Skeletal muscle satellite cell (primary cell): ENCODE measurements at regions not wholly inside any gene's neighbourhood (a gene's known extent, or its start where the extent isn't known, plus 50 kb on each side); places are given as distances from the start of the nearest gene placed in this dataset.
"Not testable (repeated sequence)": the region's sequence is repeated elsewhere in the genome, so short reads cannot be mapped to it uniquely, and the experiment has no call there.

Experiments
- H3K27me3 ChIP-seq: 2 replicates; pipeline ENCODE4 v1.7.0; 2013; ENCODE audit warnings: low read length; ENCODE audit not compliant: control insufficient read depth, insufficient read depth
- H3K36me3 ChIP-seq: 2 replicates; pipeline ENCODE4 v1.7.0; 2013; ENCODE audit warnings: mild to moderate bottlenecking, control low read depth, low read length; ENCODE audit not compliant: insufficient read depth
- H3K4me1 ChIP-seq: 2 replicates; pipeline ENCODE4 v1.7.0; 2013; ENCODE audit warnings: low read length; ENCODE audit not compliant: control insufficient read depth, insufficient read depth
- H3K4me2 ChIP-seq: 2 replicates; pipeline ENCODE4 v1.7.0; 2013; ENCODE audit warnings: mild to moderate bottlenecking, low read length
- H3K4me3 ChIP-seq: 2 replicates; pipeline ENCODE4 v1.7.0; 2013; ENCODE audit warnings: low read length
- H3K9ac ChIP-seq: 2 replicates; pipeline ENCODE4 v1.7.0; 2013; ENCODE audit warnings: mild to moderate bottlenecking, low read depth, low read length, moderate library complexity
- H3K9me3 ChIP-seq: replicated peaks from 2 replicates; pipeline ENCODE4 v1.7.0; 2013; ENCODE audit warnings: mild to moderate bottlenecking, control low read depth, low read length

DNA sequence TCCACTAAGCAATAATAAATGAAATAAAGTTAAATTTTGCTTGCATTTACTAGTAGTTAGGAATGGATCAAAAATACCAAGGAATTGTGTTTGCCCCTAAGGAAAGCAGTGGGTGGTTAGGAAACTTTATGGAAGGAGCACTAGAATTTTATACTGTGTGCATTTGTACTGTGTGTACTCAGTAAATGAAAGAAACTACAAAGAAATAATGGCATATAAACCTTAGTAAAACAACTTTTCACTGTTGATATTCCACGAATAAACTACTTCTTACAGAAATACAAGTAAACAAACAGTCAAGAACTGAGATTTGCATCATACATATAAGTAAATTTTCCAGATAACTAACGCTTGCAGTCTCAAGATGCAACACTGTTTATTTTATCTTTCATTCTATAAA, 103.7 kb upstream of the PARP8 start:
- Histone ChIP-seq H3K4me2 (no peak overlapping the region), H3K27me3 (no peaks in the 10 kb centered on the region), H3K4me3 (no peak overlapping the region), H3K36me3 (no peaks in the 10 kb centered on the region), H3K9me3 (no peaks in the 10 kb centered on the region), H3K4me1 (no peaks in the 10 kb centered on the region), H3K9ac (no peak overlapping the region)

DNA sequence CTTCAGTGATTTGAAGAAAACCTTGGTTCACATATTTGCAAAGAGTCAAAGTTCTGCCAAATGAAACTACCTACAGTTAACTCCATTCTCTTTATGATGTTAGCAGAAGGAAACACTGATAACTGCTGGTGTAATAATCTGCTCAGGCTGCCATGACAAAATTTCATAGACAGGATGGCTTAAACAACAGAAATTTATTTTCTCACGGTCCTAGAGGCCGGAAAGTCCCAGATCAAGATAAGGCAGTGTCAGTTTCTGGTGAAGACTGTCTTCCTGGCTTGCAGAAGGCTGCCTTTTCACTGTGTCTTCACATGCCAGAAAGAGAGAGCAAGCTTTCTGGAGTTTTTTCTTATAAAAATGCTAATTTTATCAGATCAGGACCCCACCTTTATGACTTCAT, 102.4 kb upstream of the PARP8 start:
- Histone ChIP-seq H3K4me1 (no peaks in the 10 kb centered on the region), H3K36me3 (no peaks in the 10 kb centered on the region), H3K9me3 (no peaks in the 10 kb centered on the region), H3K9ac (no peak overlapping the region), H3K4me2 (no peak overlapping the region), H3K4me3 (no peak overlapping the region), H3K27me3 (no peaks in the 10 kb centered on the region)

DNA sequence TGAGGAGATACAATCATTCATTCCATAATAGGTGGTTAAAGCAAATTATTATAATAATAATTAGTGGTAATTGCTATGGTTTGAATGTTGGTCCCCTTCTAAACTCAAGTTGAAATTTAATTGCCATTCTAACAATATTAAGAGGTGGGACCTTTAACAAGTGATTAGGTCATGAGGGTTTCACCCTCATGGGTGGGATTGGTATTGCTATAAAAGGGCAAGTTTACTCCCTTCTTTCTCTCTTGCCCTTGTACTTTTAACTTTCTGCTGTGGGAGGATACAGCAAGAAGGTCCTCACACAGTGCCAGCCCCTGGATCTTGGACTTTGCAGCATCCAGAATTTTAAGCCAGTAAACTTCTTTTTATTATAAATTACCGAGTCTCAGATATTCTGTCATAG, 101.9 kb upstream of the PARP8 start:
- no peak overlapping the region for H3K4me3 ChIP-seq
- no peaks in the 10 kb centered on the region for H3K36me3 ChIP-seq
- no peaks in the 10 kb centered on the region for H3K9me3 ChIP-seq
- no peak overlapping the region for H3K4me2 ChIP-seq
- H3K4me1 ChIP-seq, result no peaks in the 10 kb centered on the region
- H3K27me3 ChIP-seq, result no peaks in the 10 kb centered on the region
- no peak overlapping the region for H3K9ac ChIP-seq

DNA sequence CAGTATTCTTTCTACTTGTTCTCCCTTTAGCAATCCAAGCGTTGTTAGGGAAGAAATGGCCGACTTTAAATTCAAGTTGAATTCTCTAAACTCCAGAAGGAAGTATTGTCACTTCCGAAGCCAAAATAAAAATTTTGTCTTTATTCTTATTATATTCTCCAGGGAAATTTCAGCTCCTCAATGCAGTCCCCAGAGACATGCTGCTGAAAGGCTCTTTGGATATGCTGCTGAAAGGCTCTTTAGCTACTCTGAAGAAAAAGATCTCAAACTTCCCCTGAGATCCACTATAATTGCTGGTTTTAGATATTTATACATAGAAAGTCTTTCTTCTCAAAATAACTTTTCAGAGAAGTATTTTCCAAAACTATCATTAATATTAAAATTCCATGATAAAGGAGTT, 92.3 kb upstream of the PARP8 start:
- H3K27me3 ChIP-seq, result no peaks in the 10 kb centered on the region
- no peak overlapping the region for H3K9ac ChIP-seq
- no peaks in the 10 kb centered on the region for H3K4me1 ChIP-seq
- no peaks in the 10 kb centered on the region for H3K9me3 ChIP-seq
- H3K4me2 ChIP-seq, result no peak overlapping the region
- H3K36me3 ChIP-seq, result no peaks in the 10 kb centered on the region
- no peak overlapping the region for H3K4me3 ChIP-seq

DNA sequence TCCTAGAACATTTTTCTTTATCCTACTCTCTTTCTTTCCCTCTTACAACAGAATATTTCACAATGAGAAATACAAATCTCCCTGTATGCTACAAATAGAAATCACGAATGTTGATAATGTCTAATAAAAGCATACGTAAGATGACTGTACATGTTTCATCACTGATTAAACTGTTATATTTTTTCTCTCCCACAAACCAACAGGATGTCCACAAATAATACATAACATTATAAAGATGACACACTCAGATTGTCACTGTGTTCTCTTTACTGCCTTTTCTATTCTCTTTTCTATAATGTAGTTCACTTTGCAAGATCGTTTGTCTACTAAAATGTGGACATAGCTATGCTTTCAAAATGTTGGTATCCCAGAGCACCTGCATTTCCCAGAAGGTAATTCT, 90.7 kb upstream of the PARP8 start:
- Histone ChIP-seq H3K27me3 (no peaks in the 10 kb centered on the region), H3K4me1 (no peaks in the 10 kb centered on the region), H3K36me3 (no peaks in the 10 kb centered on the region), H3K4me2 (no peak overlapping the region), H3K9me3 (no peaks in the 10 kb centered on the region), H3K9ac (no peak overlapping the region), H3K4me3 (no peak overlapping the region)

DNA sequence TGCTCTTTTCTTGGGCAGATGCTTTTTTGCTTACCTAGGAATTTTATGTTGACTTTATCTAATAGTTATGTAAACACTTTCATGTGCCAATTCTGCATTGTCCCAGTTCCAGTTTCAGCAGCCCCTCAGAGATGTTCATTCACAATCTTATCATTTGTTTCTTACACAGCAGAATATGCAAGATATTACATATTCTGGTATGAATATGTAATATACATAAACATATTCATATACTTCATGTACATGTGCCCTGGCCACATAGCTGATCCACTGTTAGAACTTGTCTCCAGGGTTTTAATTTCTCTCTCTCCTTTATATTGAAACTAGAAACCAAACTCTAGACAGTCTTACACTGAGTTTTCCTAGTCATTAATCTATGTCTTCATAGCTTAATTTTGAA, 90.2 kb upstream of the PARP8 start:
- Histone ChIP-seq H3K36me3 (no peaks in the 10 kb centered on the region), H3K9ac (no peak overlapping the region), H3K4me1 (no peaks in the 10 kb centered on the region), H3K4me2 (no peak overlapping the region), H3K9me3 (no peaks in the 10 kb centered on the region), H3K4me3 (no peak overlapping the region), H3K27me3 (no peaks in the 10 kb centered on the region)

DNA sequence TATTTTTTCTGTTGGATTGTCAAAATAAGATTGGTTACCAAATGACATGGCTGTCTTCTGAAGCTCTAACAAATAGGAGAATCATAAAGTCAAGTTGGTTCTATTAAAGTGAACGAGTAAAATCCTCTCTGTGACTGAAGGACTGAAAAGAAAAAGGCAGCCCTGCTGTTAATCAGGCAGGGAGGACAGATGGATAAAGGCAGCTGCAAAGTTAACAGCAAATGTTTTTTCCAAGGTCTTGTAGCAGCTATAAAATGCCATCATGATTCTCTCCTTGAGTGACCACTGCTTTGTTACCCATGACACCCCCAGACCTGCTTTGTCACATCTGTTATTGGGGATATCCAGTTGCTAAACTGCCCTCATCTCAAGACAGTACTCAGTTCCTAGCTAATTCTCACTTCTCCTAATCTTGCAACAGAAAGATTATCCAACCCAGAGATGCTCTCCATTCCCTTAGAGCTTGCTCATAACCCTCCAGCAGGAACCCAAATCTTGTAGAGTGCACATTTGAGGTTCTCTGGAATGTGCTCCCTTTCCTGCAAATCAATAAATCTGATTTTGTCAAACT, 89.7 kb upstream of the PARP8 start:
- Histone ChIP-seq H3K9me3 (no peaks in the 10 kb centered on the region), H3K4me1 (no peaks in the 10 kb centered on the region), H3K36me3 (no peaks in the 10 kb centered on the region), H3K9ac (no peak overlapping the region), H3K4me2 (no peak overlapping the region), H3K4me3 (no peak overlapping the region), H3K27me3 (no peaks in the 10 kb centered on the region)

DNA sequence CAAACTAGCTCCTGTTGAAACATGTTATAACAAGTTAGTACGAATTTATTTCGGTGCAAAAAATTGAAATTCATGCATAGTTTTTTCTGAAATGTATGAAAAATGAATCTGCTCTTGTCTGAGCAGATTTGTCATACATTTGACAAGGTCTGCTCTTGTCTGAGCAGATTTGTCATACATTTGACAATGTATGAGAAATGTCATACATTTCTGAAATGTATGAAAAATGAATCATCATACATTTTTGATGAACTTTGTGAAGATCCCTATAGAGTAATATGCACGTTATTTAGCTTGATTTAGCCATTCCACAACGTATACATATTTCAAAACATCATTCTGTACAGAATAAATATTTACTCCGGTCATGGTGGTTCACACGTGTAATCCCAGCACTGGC, 85.9 kb upstream of the PARP8 start:
- Histone ChIP-seq H3K9me3 (no peaks in the 10 kb centered on the region), H3K4me1 (no peaks in the 10 kb centered on the region), H3K4me3 (no peak overlapping the region), H3K36me3 (no peaks in the 10 kb centered on the region), H3K4me2 (no peak overlapping the region), H3K9ac (no peak overlapping the region), H3K27me3 (no peaks in the 10 kb centered on the region)

DNA sequence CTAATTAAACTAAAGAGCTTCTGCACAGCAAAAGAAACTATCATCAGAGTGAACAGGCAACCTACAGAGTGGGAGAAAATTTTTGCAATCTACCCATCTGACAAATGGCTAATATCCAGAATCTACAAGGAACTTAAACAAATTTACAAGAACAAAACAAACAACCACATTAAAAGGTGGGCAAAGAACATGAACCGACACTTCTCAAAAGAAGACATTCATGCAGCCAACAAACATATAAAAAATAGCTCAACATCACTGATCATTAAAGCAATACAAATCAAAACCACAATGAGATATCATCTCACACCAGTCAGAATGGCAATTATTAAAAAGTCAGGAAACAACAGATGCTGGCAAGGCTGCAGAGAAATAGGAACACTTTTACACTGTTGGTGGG, 84.6 kb upstream of the PARP8 start:
- H3K4me1 ChIP-seq, H3K36me3 ChIP-seq, H3K27me3 ChIP-seq, H3K4me3 ChIP-seq, H3K9ac ChIP-seq, H3K9me3 ChIP-seq, H3K4me2 ChIP-seq: not testable (repeated sequence)

DNA sequence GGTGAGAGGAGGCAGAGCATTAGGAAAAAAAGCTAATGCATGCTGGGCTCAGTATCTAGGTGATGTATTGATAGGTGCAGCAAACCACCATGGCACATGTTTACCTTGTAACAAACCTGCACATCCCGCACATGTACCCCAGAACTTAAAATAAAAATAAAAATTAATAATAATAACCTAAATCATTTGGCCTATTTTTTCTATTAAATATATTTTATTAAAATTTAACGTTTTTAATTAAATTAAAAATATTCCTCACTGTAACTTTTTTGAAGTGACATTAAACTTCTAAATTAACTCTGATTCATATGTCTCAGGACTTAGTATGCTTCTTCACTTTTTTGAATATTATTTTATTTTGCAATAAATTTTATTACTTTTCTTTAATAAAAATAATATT, 83.7 kb upstream of the PARP8 start:
- Histone ChIP-seq H3K4me3 (no peak overlapping the region), H3K27me3 (no peaks in the 10 kb centered on the region), H3K4me2 (no peak overlapping the region), H3K4me1 (no peaks in the 10 kb centered on the region), H3K36me3 (no peaks in the 10 kb centered on the region), H3K9ac (no peak overlapping the region), H3K9me3 (no peaks in the 10 kb centered on the region)

DNA sequence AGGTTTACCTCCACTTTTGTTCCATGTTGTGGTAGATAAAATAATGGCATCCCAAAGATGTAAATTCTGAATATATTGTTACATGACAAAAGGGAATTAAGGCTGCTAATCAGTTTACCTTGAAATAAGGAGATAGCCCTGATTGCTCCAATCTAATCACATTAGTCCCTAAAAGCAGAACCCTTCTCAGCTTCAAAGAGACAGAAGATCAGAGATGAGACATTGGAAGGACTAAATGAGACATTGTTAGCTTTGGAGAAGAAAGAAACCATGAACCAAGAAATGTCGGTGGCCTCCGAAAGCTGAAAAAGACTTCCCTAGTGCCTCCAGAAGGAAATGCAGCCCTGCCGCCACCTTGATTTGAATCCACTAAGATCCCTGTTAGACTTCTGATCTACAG, 82.8 kb upstream of the PARP8 start:
- Histone ChIP-seq H3K9ac (no peak overlapping the region), H3K4me3 (no peak overlapping the region), H3K4me2 (no peak overlapping the region), H3K4me1 (no peaks in the 10 kb centered on the region), H3K9me3 (no peaks in the 10 kb centered on the region), H3K36me3 (no peaks in the 10 kb centered on the region), H3K27me3 (no peaks in the 10 kb centered on the region)

DNA sequence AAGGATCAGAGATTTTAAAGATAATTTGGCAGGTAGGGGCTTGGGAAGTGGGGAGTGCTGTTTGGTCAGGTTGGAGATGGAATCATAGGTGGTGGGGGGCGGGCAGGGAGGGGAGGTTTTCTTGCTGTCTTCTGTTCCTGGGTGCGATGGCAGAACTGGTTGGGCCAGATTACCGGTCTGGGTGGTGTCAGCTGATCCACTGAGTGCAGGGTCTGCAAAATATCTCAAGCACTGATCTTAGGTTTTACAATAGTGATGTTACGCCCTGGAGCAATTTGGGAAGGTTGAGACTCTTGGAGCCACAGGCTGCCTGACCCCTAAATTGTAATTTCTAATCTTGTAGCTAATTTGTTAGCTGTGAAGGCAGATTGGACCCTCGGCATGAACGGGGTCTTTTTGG, 78.0 kb upstream of the PARP8 start:
- H3K9me3 ChIP-seq, H3K4me3 ChIP-seq, H3K9ac ChIP-seq, H3K4me2 ChIP-seq, H3K36me3 ChIP-seq, H3K27me3 ChIP-seq: not testable (repeated sequence)
- peaks cover 21% of the 10 kb centered on the region for H3K4me1 ChIP-seq
